Fibroblast of peridontal ligament (primary cell): ENCODE measurements at regions not wholly inside any gene's neighbourhood (a gene's known extent, or its start where the extent isn't known, plus 50 kb on each side); places are given as distances from the start of the nearest gene placed in this dataset.

Source experiments
- DNase-seq: peaks from one replicate; pipeline ENCODE4 v3.0.0-alpha.2; 2010; ENCODE audit errors: extremely low read depth

GRCh38 chr7:136069840-136070529, 92.8 kb upstream of the MTPN start:
- DNase-seq: no peak

GRCh38 chr7:136067277-136067676, 90.1 kb upstream of the MTPN start:
- no peak for DNase-seq

- DNase-seq: peak; percentile 25
These were observed 89.4 kb upstream of the MTPN start for GRCh38 chr7:136066304-136067143.

GRCh38 chr7:136064627-136065237, 87.6 kb upstream of the MTPN start:
- peak; percentile 17 for DNase-seq

- DNase-seq: no peak
These were observed 86.9 kb upstream of the MTPN start for GRCh38 chr7:136064081-136064480.

- no peak for DNase-seq
These were observed 86.1 kb upstream of the MTPN start for GRCh38 chr7:136063326-136063666.

GRCh38 chr7:136062625-136063325, 85.6 kb upstream of the MTPN start:
- DNase-seq: no peak

GRCh38 chr7:136061433-136061832, 84.3 kb upstream of the MTPN start:
- DNase-seq: no peak

- peak; percentile 61 for DNase-seq
These were observed 81.4 kb upstream of the MTPN start for GRCh38 chr7:136058546-136058945.

GRCh38 chr7:136057509-136057908, 80.3 kb upstream of the MTPN start:
- no peak for DNase-seq

GRCh38 chr7:136056651-136057231, 79.6 kb upstream of the MTPN start:
- no peak for DNase-seq

- DNase-seq: no peak
These were observed 78.1 kb upstream of the MTPN start for GRCh38 chr7:136055266-136055665.

GRCh38 chr7:136053689-136054485, 76.7 kb upstream of the MTPN start:
- no peak for DNase-seq

- DNase-seq: no peak
These were observed 74.2 kb upstream of the MTPN start for GRCh38 chr7:136051203-136051928.

- no peak for DNase-seq
These were observed 73.3 kb upstream of the MTPN start for GRCh38 chr7:136050462-136050847.

GRCh38 chr7:136049818-136050461, 72.8 kb upstream of the MTPN start:
- no peak for DNase-seq

GRCh38 chr7:136049117-136049516, 72.0 kb upstream of the MTPN start:
- DNase-seq: no peak

GRCh38 chr7:136046548-136046947, 69.4 kb upstream of the MTPN start:
- no peak for DNase-seq

- DNase-seq: no peak
These were observed 68.8 kb upstream of the MTPN start for GRCh38 chr7:136045992-136046391.

- no peak for DNase-seq
These were observed 68.0 kb upstream of the MTPN start for GRCh38 chr7:136045181-136045580.
